ENCODE measurements at regions not wholly inside any gene's neighbourhood (a gene's known extent, or its start where the extent isn't known, plus 50 kb on each side); places are given as distances from the start of the nearest gene placed in this dataset.

GRCh38 chr1:64335636-64336035, 132.2 kb downstream of the UBE2U start:
- no peak for DNase-seq (ENCODE audit: extremely low spot score, unreplicated experiment)
- Mint-ChIP-seq H3K36me3 (ENCODE audit: unreplicated experiment) (no peaks in the 10 kb centered on the region), H3K27ac (ENCODE audit: unreplicated experiment) (no peak overlapping the region), H3K4me1 (ENCODE audit: unreplicated experiment) (no peaks in the 10 kb centered on the region), H3K4me3 (ENCODE audit: unreplicated experiment) (no peak overlapping the region), H3K27me3 (ENCODE audit: unreplicated experiment) (peaks cover 29% of the 10 kb centered on the region), H3K9me3 (ENCODE audit: unreplicated experiment) (no peaks in the 10 kb centered on the region)
- TF ChIP-seq CTCF (IDR thresholded peaks at IDR 0.05): no peak

- peaks cover 27% of the 10 kb centered on the region for H3K27me3 Mint-ChIP-seq (ENCODE audit: unreplicated experiment)
- no peak for TF ChIP-seq CTCF (IDR thresholded peaks at IDR 0.05)
- no peak overlapping the region for H3K4me3 Mint-ChIP-seq (ENCODE audit: unreplicated experiment)
- H3K4me1 Mint-ChIP-seq (ENCODE audit: unreplicated experiment): no peaks in the 10 kb centered on the region
- no peak for DNase-seq (ENCODE audit: extremely low spot score, unreplicated experiment)
- H3K9me3 Mint-ChIP-seq (ENCODE audit: unreplicated experiment): no peaks in the 10 kb centered on the region
- no peaks in the 10 kb centered on the region for H3K36me3 Mint-ChIP-seq (ENCODE audit: unreplicated experiment)
- no peak overlapping the region for H3K27ac Mint-ChIP-seq (ENCODE audit: unreplicated experiment)
Measured at GRCh38 chr1:64337475-64337874, 132.5 kb upstream of the CACHD1 start.

- Mint-ChIP-seq H3K4me3 (ENCODE audit: unreplicated experiment) (no peak overlapping the region), H3K36me3 (ENCODE audit: unreplicated experiment) (no peaks in the 10 kb centered on the region), H3K27me3 (ENCODE audit: unreplicated experiment) (peaks cover 26% of the 10 kb centered on the region), H3K4me1 (ENCODE audit: unreplicated experiment) (no peaks in the 10 kb centered on the region), H3K9me3 (ENCODE audit: unreplicated experiment) (no peaks in the 10 kb centered on the region), H3K27ac (ENCODE audit: unreplicated experiment) (no peak overlapping the region)
- DNase-seq (ENCODE audit: extremely low spot score, unreplicated experiment): no peak
- TF ChIP-seq CTCF (IDR thresholded peaks at IDR 0.05): no peak
Measured at GRCh38 chr1:64337926-64338325, 132.0 kb upstream of the CACHD1 start.

GRCh38 chr1:64340361-64340760, 129.6 kb upstream of the CACHD1 start:
- Mint-ChIP-seq H3K36me3 (ENCODE audit: unreplicated experiment) (no peaks in the 10 kb centered on the region), H3K27ac (ENCODE audit: unreplicated experiment) (no peak overlapping the region), H3K4me1 (ENCODE audit: unreplicated experiment) (no peaks in the 10 kb centered on the region)

GRCh38 chr1:64343105-64343822, 126.7 kb upstream of the CACHD1 start:
- Mint-ChIP-seq H3K36me3 (ENCODE audit: unreplicated experiment) (no peaks in the 10 kb centered on the region), H3K4me3 (ENCODE audit: unreplicated experiment) (no peak overlapping the region), H3K27me3 (ENCODE audit: unreplicated experiment) (peaks cover 24% of the 10 kb centered on the region), H3K4me1 (ENCODE audit: unreplicated experiment) (no peaks in the 10 kb centered on the region), H3K9me3 (ENCODE audit: unreplicated experiment) (no peaks in the 10 kb centered on the region), H3K27ac (ENCODE audit: unreplicated experiment) (no peak overlapping the region)
- TF ChIP-seq CTCF (IDR thresholded peaks at IDR 0.05): no peak
- DNase-seq (ENCODE audit: extremely low spot score, unreplicated experiment): no peak

More at GRCh38 chr1:64340361-64340760, 129.6 kb upstream of the CACHD1 start:
- Mint-ChIP-seq H3K27me3 (ENCODE audit: unreplicated experiment) (peaks cover 17% of the 10 kb centered on the region), H3K4me3 (ENCODE audit: unreplicated experiment) (no peak overlapping the region), H3K9me3 (ENCODE audit: unreplicated experiment) (no peaks in the 10 kb centered on the region)
- no peak for TF ChIP-seq CTCF (IDR thresholded peaks at IDR 0.05)
- DNase-seq (ENCODE audit: extremely low spot score, unreplicated experiment): no peak

All from osteocyte (in vitro differentiated cells).